ENCODE measurements at regions not wholly inside any gene's neighbourhood (a gene's known extent, or its start where the extent isn't known, plus 50 kb on each side); places are given as distances from the start of the nearest gene placed in this dataset.

- no peak for DNase-seq (ENCODE audit: low read depth)
Measured at GRCh38 chr4:155094201-155094820, 114.1 kb upstream of the NPY2R start.

- no peak for DNase-seq (ENCODE audit: low read depth)
Measured at GRCh38 chr4:155099231-155099630, 109.2 kb upstream of the NPY2R start.

- no peak for DNase-seq (ENCODE audit: low read depth)
Measured at GRCh38 chr4:155106629-155107028, 101.8 kb upstream of the NPY2R start.

- DNase-seq (ENCODE audit: low read depth): no peak
Measured at GRCh38 chr4:155107059-155107458, 101.4 kb upstream of the NPY2R start.

GRCh38 chr4:155114790-155115189 lies 93.6 kb upstream of the NPY2R start:
- no peak for DNase-seq (ENCODE audit: low read depth)

- no peak for DNase-seq (ENCODE audit: low read depth)
Measured at GRCh38 chr4:155119006-155119405, 89.4 kb upstream of the NPY2R start.

- DNase-seq (ENCODE audit: low read depth): no peak
Measured at GRCh38 chr4:155120536-155120935, 87.9 kb upstream of the NPY2R start.

- DNase-seq (ENCODE audit: low read depth): no peak
Measured at GRCh38 chr4:155122382-155122781, 86.1 kb upstream of the NPY2R start.

- no peak for DNase-seq (ENCODE audit: low read depth)
Measured at GRCh38 chr4:155134136-155134535, 74.3 kb upstream of the NPY2R start.

- DNase-seq (ENCODE audit: low read depth): no peak
Measured at GRCh38 chr4:155140889-155141288, 67.5 kb upstream of the NPY2R start.

- no peak for DNase-seq (ENCODE audit: low read depth)
Measured at GRCh38 chr4:155143512-155143911, 64.9 kb upstream of the NPY2R start.

All from T follicular helper cell (primary cell).